Mammary epithelial cell (primary cell): ENCODE measurements at regions not wholly inside any gene's neighbourhood (a gene's known extent, or its start where the extent isn't known, plus 50 kb on each side); places are given as distances from the start of the nearest gene placed in this dataset.
"Not testable (repeated sequence)": the region's sequence is repeated elsewhere in the genome, so short reads cannot be mapped to it uniquely, and the experiment has no call there.

ENCODE experiments used
- EZH2 ChIP-seq: IDR thresholded peaks from 2 replicates; pipeline ENCODE4 v1.6.1; 2012; ENCODE audit warnings: low read length, inconsistent platforms, borderline replicate concordance
- TF ChIP-seq, protein P1 (sequence below), 2 donors: IDR thresholded peaks in 1 of 2; conservative IDR thresholded peaks in 1 of 2; 2 replicates each; pipeline ENCODE4 v1.5.1; 2011 to 2012; ENCODE audit warnings: inconsistent platforms in 2 of 2, low read length in 2 of 2, mild to moderate bottlenecking in 2 of 2, control low read depth in 1 of 2, low read depth in 1 of 2; ENCODE audit not compliant: insufficient read depth in 1 of 2; ENCODE audit errors: extremely low read depth in 1 of 2

DNA sequence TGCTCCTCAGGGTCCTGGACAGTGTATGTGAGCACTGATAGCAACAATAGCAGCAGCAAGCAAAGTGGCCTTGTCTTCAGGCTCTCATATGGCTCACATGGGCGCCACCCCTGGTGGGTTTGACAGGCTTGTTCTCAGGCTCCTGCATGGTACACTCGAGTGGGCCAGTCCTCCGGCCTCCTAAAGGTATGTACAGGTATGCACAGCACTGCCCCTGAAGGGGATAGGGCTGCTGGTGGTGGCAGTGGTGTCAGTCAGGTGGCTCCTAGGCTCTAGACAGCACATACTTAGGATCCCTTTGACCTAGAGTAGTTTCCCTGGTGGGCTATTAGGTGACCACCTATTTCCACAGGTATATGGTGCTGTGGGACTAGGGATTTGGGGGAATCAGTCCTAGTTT, 79.8 kb downstream of the LGALS9B start:
- TF ChIP-seq, protein P1, sequence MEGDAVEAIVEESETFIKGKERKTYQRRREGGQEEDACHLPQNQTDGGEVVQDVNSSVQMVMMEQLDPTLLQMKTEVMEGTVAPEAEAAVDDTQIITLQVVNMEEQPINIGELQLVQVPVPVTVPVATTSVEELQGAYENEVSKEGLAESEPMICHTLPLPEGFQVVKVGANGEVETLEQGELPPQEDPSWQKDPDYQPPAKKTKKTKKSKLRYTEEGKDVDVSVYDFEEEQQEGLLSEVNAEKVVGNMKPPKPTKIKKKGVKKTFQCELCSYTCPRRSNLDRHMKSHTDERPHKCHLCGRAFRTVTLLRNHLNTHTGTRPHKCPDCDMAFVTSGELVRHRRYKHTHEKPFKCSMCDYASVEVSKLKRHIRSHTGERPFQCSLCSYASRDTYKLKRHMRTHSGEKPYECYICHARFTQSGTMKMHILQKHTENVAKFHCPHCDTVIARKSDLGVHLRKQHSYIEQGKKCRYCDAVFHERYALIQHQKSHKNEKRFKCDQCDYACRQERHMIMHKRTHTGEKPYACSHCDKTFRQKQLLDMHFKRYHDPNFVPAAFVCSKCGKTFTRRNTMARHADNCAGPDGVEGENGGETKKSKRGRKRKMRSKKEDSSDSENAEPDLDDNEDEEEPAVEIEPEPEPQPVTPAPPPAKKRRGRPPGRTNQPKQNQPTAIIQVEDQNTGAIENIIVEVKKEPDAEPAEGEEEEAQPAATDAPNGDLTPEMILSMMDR (conservative IDR thresholded peaks at IDR 0.05 in 1 of 2, IDR thresholded peaks at IDR 0.05 in 1 of 2; ENCODE audit: extremely low read depth in 1 of 2, insufficient read depth in 1 of 2, low read depth in 1 of 2, low read length in 2 of 2) = not testable (repeated sequence)
- TF ChIP-seq EZH2 = not testable (repeated sequence)
